ENCODE measurements at regions not wholly inside any gene's neighbourhood (a gene's known extent, or its start where the extent isn't known, plus 50 kb on each side); places are given as distances from the start of the nearest gene placed in this dataset.

GRCh38 chr5:40022057-40022456 is 597.3 kb upstream of the DAB2 start:
- H4K20me1 ChIP-seq (ENCODE audit: insufficient read depth, low read length): no peaks in the 10 kb centered on the region
- H3K4me3 ChIP-seq (ENCODE audit: low read depth, low read length, poor library complexity, severe bottlenecking): no peak overlapping the region
- no peaks in the 10 kb centered on the region for H3K27me3 ChIP-seq (ENCODE audit: insufficient read depth, low read length)
- H2AFZ ChIP-seq (ENCODE audit: low read length): no peak overlapping the region
- TF ChIP-seq EZH2 (IDR thresholded peaks at IDR 0.05; ENCODE audit: borderline replicate concordance, low read length) (no peak), CTCF (IDR thresholded peaks at IDR 0.05; ENCODE audit: low read length) (no peak)
- no peaks in the 10 kb centered on the region for H3F3A ChIP-seq (ENCODE audit: insufficient read depth, low read length)
- peaks cover 7% of the 10 kb centered on the region; the same call in 1 of the 2 replicates for H3K9me3 ChIP-seq (ENCODE audit: low read length)
- no peaks in the 10 kb centered on the region for H3K9me2 ChIP-seq (ENCODE audit: low read depth, low read length)
- no peaks in the 10 kb centered on the region for H3K4me1 ChIP-seq (ENCODE audit: insufficient read depth, low read length, severe bottlenecking)
- no peaks in the 10 kb centered on the region for H3K36me3 ChIP-seq (ENCODE audit: insufficient read depth, low read length)
- no peak overlapping the region for H3K9ac ChIP-seq (ENCODE audit: low read length)
- H3K27ac ChIP-seq (ENCODE audit: low read depth, low read length, poor library complexity, severe bottlenecking): no peak overlapping the region
- H3K79me2 ChIP-seq (ENCODE audit: insufficient read depth, low read length): no peaks in the 10 kb centered on the region
- H3K4me2 ChIP-seq (ENCODE audit: low read length): no peak overlapping the region

GRCh38 chr5:40021007-40021406 is 596.2 kb upstream of the DAB2 start:
- no peak overlapping the region for H3K4me3 ChIP-seq (ENCODE audit: low read depth, low read length, poor library complexity, severe bottlenecking)
- no peaks in the 10 kb centered on the region for H3K36me3 ChIP-seq (ENCODE audit: insufficient read depth, low read length)
- no peaks in the 10 kb centered on the region for H3F3A ChIP-seq (ENCODE audit: insufficient read depth, low read length)
- H3K9me3 ChIP-seq (ENCODE audit: low read length): peaks cover 7% of the 10 kb centered on the region; the same call in 1 of the 2 replicates
- no peaks in the 10 kb centered on the region for H3K4me1 ChIP-seq (ENCODE audit: insufficient read depth, low read length, severe bottlenecking)
- H3K27ac ChIP-seq (ENCODE audit: low read depth, low read length, poor library complexity, severe bottlenecking): no peak overlapping the region
- H3K4me2 ChIP-seq (ENCODE audit: low read length): no peak overlapping the region
- H2AFZ ChIP-seq (ENCODE audit: low read length): no peak overlapping the region
- H3K27me3 ChIP-seq (ENCODE audit: insufficient read depth, low read length): no peaks in the 10 kb centered on the region
- no peak overlapping the region for H3K9ac ChIP-seq (ENCODE audit: low read length)
- H3K79me2 ChIP-seq (ENCODE audit: insufficient read depth, low read length): no peaks in the 10 kb centered on the region
- no peaks in the 10 kb centered on the region for H3K9me2 ChIP-seq (ENCODE audit: low read depth, low read length)
- TF ChIP-seq EZH2 (IDR thresholded peaks at IDR 0.05; ENCODE audit: borderline replicate concordance, low read length): no peak
- TF ChIP-seq CTCF (IDR thresholded peaks at IDR 0.05; ENCODE audit: low read length): peak; percentile 17; the same call in 1 of the 2 replicates
- H4K20me1 ChIP-seq (ENCODE audit: insufficient read depth, low read length): no peaks in the 10 kb centered on the region

DNA sequence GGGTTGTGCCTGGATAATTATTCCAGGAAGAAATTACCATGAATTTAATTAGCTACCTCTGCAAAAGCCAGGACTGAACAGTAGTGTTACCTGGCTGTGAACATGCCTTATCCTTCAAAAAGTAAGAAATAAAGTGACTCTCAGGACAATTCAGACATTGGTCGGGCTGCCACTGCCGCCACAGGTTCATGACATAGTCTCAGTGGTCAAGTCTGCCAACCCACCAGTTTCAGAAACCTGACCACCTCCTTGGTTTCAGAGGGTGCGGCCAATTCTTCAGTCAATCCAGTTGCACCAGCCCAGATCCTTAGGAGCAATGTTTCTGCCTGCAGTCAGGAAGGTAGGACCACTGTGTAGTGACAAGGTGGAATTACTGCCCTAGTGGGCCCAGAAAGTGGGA is 593.1 kb upstream of the DAB2 start:
- H3K9me2 ChIP-seq (ENCODE audit: low read depth, low read length): no peaks in the 10 kb centered on the region
- no peaks in the 10 kb centered on the region for H3F3A ChIP-seq (ENCODE audit: insufficient read depth, low read length)
- H2AFZ ChIP-seq (ENCODE audit: low read length): no peak overlapping the region
- H3K4me3 ChIP-seq (ENCODE audit: low read depth, low read length, poor library complexity, severe bottlenecking): no peak overlapping the region
- H3K36me3 ChIP-seq (ENCODE audit: insufficient read depth, low read length): no peaks in the 10 kb centered on the region
- H3K79me2 ChIP-seq (ENCODE audit: insufficient read depth, low read length): no peaks in the 10 kb centered on the region
- H3K27me3 ChIP-seq (ENCODE audit: insufficient read depth, low read length): no peaks in the 10 kb centered on the region
- no peak overlapping the region for H3K27ac ChIP-seq (ENCODE audit: low read depth, low read length, poor library complexity, severe bottlenecking)
- no peaks in the 10 kb centered on the region for H3K4me1 ChIP-seq (ENCODE audit: insufficient read depth, low read length, severe bottlenecking)
- no peak overlapping the region for H3K9ac ChIP-seq (ENCODE audit: low read length)
- TF ChIP-seq CTCF (IDR thresholded peaks at IDR 0.05; ENCODE audit: low read length): no peak
- TF ChIP-seq EZH2 (IDR thresholded peaks at IDR 0.05; ENCODE audit: borderline replicate concordance, low read length): no peak
- H4K20me1 ChIP-seq (ENCODE audit: insufficient read depth, low read length): no peaks in the 10 kb centered on the region
- H3K4me2 ChIP-seq (ENCODE audit: low read length): no peak overlapping the region
- peaks cover 7% of the 10 kb centered on the region; the same call in 1 of the 2 replicates for H3K9me3 ChIP-seq (ENCODE audit: low read length)
